H1 (cell line): ENCODE measurements at regions not wholly inside any gene's neighbourhood (a gene's known extent, or its start where the extent isn't known, plus 50 kb on each side); places are given as distances from the start of the nearest gene placed in this dataset.

Source experiments
- CTCF ChIA-PET: fragments of 300-600 bp; sonication (Branson Sonifier 250); formaldehyde crosslinking; loops from one replicate; lab custom pipeline; 2021; ENCODE audit not compliant: partially characterized antibody; lab: Charles Lee
- POLR2A ChIA-PET: fragments of 300-600 bp; sonication (Branson Sonifier 250); formaldehyde crosslinking; loops from one replicate; lab custom pipeline; 2021; ENCODE audit warnings: inconsistent platforms; ENCODE audit not compliant: partially characterized antibody; lab: Charles Lee
- DNase-seq, 2 experiments: peaks; one replicate each; pipeline versions ENCODE4 v3.0.0 to v3.0.0-alpha.2; 2010 to 2022; ENCODE audit warnings: low spot score in 2 of 2, low read depth in 1 of 2, mixed read lengths in 1 of 2
- FAIRE-seq: peaks from 2 replicates; lab custom pipeline; 2011; peaks lifted over from hg19 to GRCh38; lab: Jason Lieb, UNC
- H2AFZ ChIP-seq: 2 replicates; pipeline ENCODE4 v1.8.1; 2012; ENCODE audit warnings: low read length, inconsistent platforms
- H2AK5ac ChIP-seq: 2 replicates; pipeline ENCODE4 v1.6.1; 2013; ENCODE audit warnings: low read depth, low read length
- H2BK120ac ChIP-seq: replicated peaks from 2 replicates; pipeline ENCODE3; 2013; ENCODE audit warnings: low read depth, low read length, inconsistent platforms
- H2BK12ac ChIP-seq: 2 replicates; pipeline ENCODE4 v1.6.1; 2013; ENCODE audit warnings: low read depth, low read length
- H2BK15ac ChIP-seq: 2 replicates; pipeline ENCODE4 v1.6.1; 2013; ENCODE audit warnings: low read length
- H2BK20ac ChIP-seq: 2 replicates; pipeline ENCODE4 v1.6.1; 2013; ENCODE audit warnings: low read length
- H2BK5ac ChIP-seq: 2 replicates; pipeline ENCODE4 v1.6.1; 2013; ENCODE audit warnings: low read depth, low read length
- H3K14ac ChIP-seq: 2 replicates; pipeline ENCODE4 v1.6.1; 2013; ENCODE audit warnings: inconsistent platforms; ENCODE audit not compliant: insufficient read length
- H3K18ac ChIP-seq: 2 replicates; pipeline ENCODE4 v1.6.1; 2013; ENCODE audit warnings: low read length; ENCODE audit errors: extremely low read depth
- H3K23ac ChIP-seq: 2 replicates; pipeline ENCODE4 v1.6.1; 2013; ENCODE audit warnings: inconsistent platforms; ENCODE audit not compliant: insufficient read length
- H3K23me2 ChIP-seq: 2 replicates; pipeline ENCODE4 v1.6.1; 2013; ENCODE audit warnings: low read depth, low read length
- H3K27ac ChIP-seq: 2 replicates; pipeline ENCODE4 v1.6.1; 2011; ENCODE audit warnings: low read depth, low read length, inconsistent platforms
- H3K27me3 ChIP-seq, 4 experiments: replicated peaks in 1 of 4; 1 replicate in 1 of 4; 2 replicates in 3 of 4; pipeline versions ENCODE4 v1.6.1 to v1.8.1; 2011 to 2013; ENCODE audit warnings: low read length in 3 of 4, mild to moderate bottlenecking in 3 of 4, inconsistent platforms in 2 of 4, mixed read lengths in 2 of 4, moderate library complexity in 1 of 4; ENCODE audit not compliant: control insufficient read depth in 3 of 4, insufficient read depth in 3 of 4; ENCODE audit errors: extremely low read depth in 1 of 4
- H3K36me3 ChIP-seq, 4 experiments: 2 replicates each; pipeline versions ENCODE4 v1.6.1 to v1.8.1; 2011 to 2013; ENCODE audit warnings: mild to moderate bottlenecking in 4 of 4, low read length in 3 of 4, moderate library complexity in 2 of 4, control low read depth in 1 of 4, inconsistent platforms in 1 of 4; ENCODE audit not compliant: insufficient read depth in 4 of 4, control insufficient read depth in 2 of 4
- H3K4ac ChIP-seq: replicated peaks from 2 replicates; pipeline ENCODE3; 2013; ENCODE audit warnings: low read length, low read depth, mixed read lengths, inconsistent platforms; ENCODE audit not compliant: insufficient read length
- H3K4me1 ChIP-seq, 4 experiments: replicated peaks in 1 of 4; 1 replicate in 1 of 4; 2 replicates in 3 of 4; pipeline versions ENCODE4 v1.6.1 to v1.8.1; 2011 to 2013; ENCODE audit warnings: low read length in 3 of 4, inconsistent platforms in 2 of 4, mixed read lengths in 1 of 4; ENCODE audit not compliant: insufficient read depth in 4 of 4, control insufficient read depth in 3 of 4
- H3K4me2 ChIP-seq, 2 experiments: 2 replicates each; pipeline versions ENCODE4 v1.6.1 to v1.8.1; 2011 to 2013; ENCODE audit warnings: low read depth in 2 of 2, low read length in 2 of 2, control low read depth in 1 of 2, inconsistent platforms in 1 of 2, mild to moderate bottlenecking in 1 of 2; ENCODE audit not compliant: insufficient read depth in 1 of 2
- H3K4me3 ChIP-seq, 4 experiments: fragments of 200-600, 300-600 bp in 1 of 4; sonication (generic), shearing (Covaris generic), sonication (Bioruptor Twin) in 1 of 4; 2 replicates each; pipeline versions ENCODE4 v1.5.1 to v1.8.1; 2011 to 2016; ENCODE audit warnings: low read length in 4 of 4, low read depth in 3 of 4, control low read depth in 2 of 4, inconsistent platforms in 2 of 4, mild to moderate bottlenecking in 2 of 4, mixed read lengths in 1 of 4, moderate library complexity in 1 of 4; ENCODE audit not compliant: insufficient read depth in 2 of 4; ENCODE audit errors: extremely low read depth in 1 of 4
- H3K56ac ChIP-seq: replicated peaks from 2 replicates; pipeline ENCODE3; 2013; ENCODE audit warnings: low read depth, mild to moderate bottlenecking, mixed read lengths, low read length, inconsistent platforms; ENCODE audit not compliant: insufficient read length
- H3K79me1 ChIP-seq: 2 replicates; pipeline ENCODE4 v1.6.1; 2013; ENCODE audit warnings: low read depth, low read length, control low read depth
- H3K79me2 ChIP-seq, 2 experiments: 2 replicates each; pipeline versions ENCODE4 v1.6.1 to v1.8.1; 2012 to 2013; ENCODE audit warnings: low read length in 2 of 2, mild to moderate bottlenecking in 2 of 2, inconsistent platforms in 1 of 2; ENCODE audit not compliant: insufficient read depth in 2 of 2, control insufficient read depth in 1 of 2
- H3K9ac ChIP-seq, 4 experiments: replicated peaks in 1 of 4; 1 replicate in 1 of 4; 2 replicates in 3 of 4; pipeline versions ENCODE4 v1.6.1 to v1.8.1; 2011 to 2013; ENCODE audit warnings: low read depth in 3 of 4, low read length in 3 of 4, control low read depth in 2 of 4, mild to moderate bottlenecking in 2 of 4, moderate library complexity in 2 of 4, inconsistent platforms in 1 of 4; ENCODE audit errors: extremely low read depth in 1 of 4
- H3K9me3 ChIP-seq, 2 experiments: 2 replicates each; pipeline versions ENCODE4 v1.6.1 to v1.8.1; 2012 to 2013; ENCODE audit warnings: mild to moderate bottlenecking in 2 of 2, moderate library complexity in 2 of 2, control low read depth in 1 of 2, inconsistent platforms in 1 of 2, low read depth in 1 of 2, low read length in 1 of 2, mixed read lengths in 1 of 2; ENCODE audit not compliant: insufficient read depth in 2 of 2
- H4K20me1 ChIP-seq, 2 experiments: replicated peaks in 1 of 2; 2 replicates each; pipeline versions ENCODE3 to v1.8.1; 2011 to 2013; ENCODE audit warnings: inconsistent platforms in 2 of 2, low read length in 2 of 2, mild to moderate bottlenecking in 1 of 2; ENCODE audit not compliant: insufficient read depth in 2 of 2, control insufficient read depth in 1 of 2
- H4K5ac ChIP-seq: 2 replicates; pipeline ENCODE4 v1.6.1; 2013; ENCODE audit warnings: low read length, low read depth, mixed read lengths, inconsistent platforms; ENCODE audit not compliant: insufficient read length
- H4K8ac ChIP-seq: 2 replicates; pipeline ENCODE4 v1.8.0; 2013; ENCODE audit warnings: mild to moderate bottlenecking, moderate library complexity, low read length, inconsistent platforms; ENCODE audit not compliant: insufficient read depth; ENCODE audit errors: extremely low read depth
- H4K91ac ChIP-seq: replicated peaks from 2 replicates; pipeline ENCODE3; 2013; ENCODE audit warnings: low read length, mixed read lengths, inconsistent platforms; ENCODE audit not compliant: insufficient read length
- ASH2L ChIP-seq: fragments of 200-600, 300-600 bp; sonication (generic); IDR thresholded peaks from one replicate; pipeline ENCODE4 v1.7.1; 2017; ENCODE audit warnings: low read length
- CBX5 ChIP-seq: fragments of 300-800, 300-1000 bp; sonication (generic); IDR thresholded peaks from 2 replicates; pipeline ENCODE4 v1.7.1; 2016; ENCODE audit warnings: antibody characterized with exemption, low read length, low read depth
- GTF2F1 ChIP-seq: IDR thresholded peaks from 2 replicates; pipeline ENCODE4 v1.6.1; 2012; ENCODE audit warnings: low read depth, low read length, improper control_type of control experiment, borderline replicate concordance
- MAX ChIP-seq: IDR thresholded peaks from 2 replicates; pipeline ENCODE4 v1.6.1; 2012; ENCODE audit warnings: inconsistent platforms
- SAP30 ChIP-seq: fragments of 300-600 bp; sonication (generic); IDR thresholded peaks from 2 replicates; pipeline ENCODE4 v1.7.1; 2012; ENCODE audit warnings: low read length, moderate library complexity, mild to moderate bottlenecking, inconsistent platforms; ENCODE audit not compliant: insufficient read depth, insufficient replicate concordance
- SIN3A ChIP-seq, 2 experiments: IDR thresholded peaks in 1 of 2; conservative IDR thresholded peaks in 1 of 2; 2 replicates each; pipeline ENCODE4 v1.6.1; 2011 to 2012; ENCODE audit warnings: low read length in 2 of 2, improper control_type of control experiment in 1 of 2, low read depth in 1 of 2, mild to moderate bottlenecking in 1 of 2
- WGBS, 2 experiments: shearing (Covaris generic) in 1 of 2; methylation state at CpG; one replicate each; pipeline versions ENCODE4 v1.1.6 to v1.1.7; 2013 to 2015; ENCODE audit warnings: low lambda C conversion rate in 2 of 2, mixed read lengths in 2 of 2, inconsistent platforms in 1 of 2, low coverage in 1 of 2, missing lambda C conversion rate in 1 of 2; ENCODE audit not compliant: insufficient replicate concordance in 2 of 2, insufficient coverage in 1 of 2, insufficient read length in 1 of 2; ENCODE audit errors: extremely low coverage in 1 of 2, missing lambda C conversion rate in 1 of 2; 5-methylcytosine and 5-hydroxymethylcytosine counted together
- TF ChIP-seq, protein P1 (sequence below): IDR thresholded peaks from 2 replicates; pipeline ENCODE4 v1.6.1; 2011; ENCODE audit warnings: low read depth, mild to moderate bottlenecking, low read length; ENCODE audit not compliant: insufficient read depth
- TF ChIP-seq, protein P2 (sequence below), 3 experiments: IDR thresholded peaks; 1 replicate in 2 of 3; 2 replicates in 1 of 3; pipeline versions ENCODE4 v1.5.1 to v1.6.1; 2011; ENCODE audit warnings: low read length in 3 of 3, mild to moderate bottlenecking in 3 of 3, inconsistent platforms in 2 of 3, low read depth in 1 of 3, moderate library complexity in 1 of 3; ENCODE audit not compliant: insufficient read depth in 1 of 3; ENCODE audit errors: control extremely low read depth in 1 of 3

GRCh38 chr20:47970282-47970903 is 185.1 kb upstream of the SULF2 start:
- no peaks in the 10 kb centered on the region; the same call in 1 of the 2 replicates for H3K23me2 ChIP-seq
- no peak overlapping the region for H3K4me2 ChIP-seq
- H3K36me3 ChIP-seq, result no peaks in the 10 kb centered on the region
- H2BK5ac ChIP-seq, result peak overlapping the region; percentile 48; the same call in 1 of the 2 replicates
- H2AFZ ChIP-seq, result no peak overlapping the region
- H3K4me1 ChIP-seq, result peaks cover 7 to 18% (median 11%) of the 10 kb centered on the region in 4 experiments
- no peaks in the 10 kb centered on the region for H3K79me2 ChIP-seq
- DNase-seq (no peak), FAIRE-seq (no peak)
- no peak overlapping the region for H3K23ac ChIP-seq
- H3K18ac ChIP-seq, result no peak overlapping the region; the same call in none of the 2 replicates
- CTCF ChIA-PET, result interaction anchor here (1.0 to 1.8 kb wide), 5 partner anchors 13 to 650 kb away, joined by 3 to 4 read pairs (median 4); no protein-coding TSS in a partner anchor
- no peak overlapping the region for H3K9ac ChIP-seq
- peak overlapping the region; percentile 95; the same call in 1 of the 2 replicates for H2AK5ac ChIP-seq
- H4K5ac ChIP-seq, result no peak overlapping the region
- no peak overlapping the region for H3K4me3 ChIP-seq
- H2BK120ac ChIP-seq, result peak overlapping the region; percentile 90
- H3K9me3 ChIP-seq, result no peaks in the 10 kb centered on the region
- peak overlapping the region; percentile 60 for H3K4ac ChIP-seq
- H4K91ac ChIP-seq, result peak overlapping the region; percentile 82
- peak overlapping the region; percentile 88; the same call in 1 of the 2 replicates for H2BK15ac ChIP-seq
- 90% methylated on average over 8 of the region's 8 CpGs; no CpG with 5 or more reads in 1 of the 2 experiments for WGBS, 2 experiments
- H4K8ac ChIP-seq, result no peak overlapping the region
- no peak overlapping the region for H3K27ac ChIP-seq
- H3K14ac ChIP-seq, result no peak overlapping the region
- POLR2A ChIA-PET, result no interaction called here
- no peaks in the 10 kb centered on the region for H3K79me1 ChIP-seq
- peak overlapping the region; percentile 86; the same call in 1 of the 2 replicates for H2BK20ac ChIP-seq
- no peak overlapping the region for H3K56ac ChIP-seq
- no peaks in the 10 kb centered on the region for H3K27me3 ChIP-seq
- peak overlapping the region; percentile 99; the same call in 1 of the 2 replicates for H2BK12ac ChIP-seq
- no peaks in the 10 kb centered on the region for H4K20me1 ChIP-seq
- TF ChIP-seq ASH2L (no peak), SIN3A (conservative IDR thresholded peaks at IDR 0.05 in 1 of 2, IDR thresholded peaks at IDR 0.05 in 1 of 2; ENCODE audit: low read depth in 1 of 2, low read length in 2 of 2) (no peak), MAX (no peak), SAP30 (no peak), GTF2F1 (no peak), CBX5 (no peak)
- TF ChIP-seq, protein P1, sequence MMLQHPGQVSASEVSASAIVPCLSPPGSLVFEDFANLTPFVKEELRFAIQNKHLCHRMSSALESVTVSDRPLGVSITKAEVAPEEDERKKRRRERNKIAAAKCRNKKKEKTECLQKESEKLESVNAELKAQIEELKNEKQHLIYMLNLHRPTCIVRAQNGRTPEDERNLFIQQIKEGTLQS, result no peak
- TF ChIP-seq, protein P2, sequence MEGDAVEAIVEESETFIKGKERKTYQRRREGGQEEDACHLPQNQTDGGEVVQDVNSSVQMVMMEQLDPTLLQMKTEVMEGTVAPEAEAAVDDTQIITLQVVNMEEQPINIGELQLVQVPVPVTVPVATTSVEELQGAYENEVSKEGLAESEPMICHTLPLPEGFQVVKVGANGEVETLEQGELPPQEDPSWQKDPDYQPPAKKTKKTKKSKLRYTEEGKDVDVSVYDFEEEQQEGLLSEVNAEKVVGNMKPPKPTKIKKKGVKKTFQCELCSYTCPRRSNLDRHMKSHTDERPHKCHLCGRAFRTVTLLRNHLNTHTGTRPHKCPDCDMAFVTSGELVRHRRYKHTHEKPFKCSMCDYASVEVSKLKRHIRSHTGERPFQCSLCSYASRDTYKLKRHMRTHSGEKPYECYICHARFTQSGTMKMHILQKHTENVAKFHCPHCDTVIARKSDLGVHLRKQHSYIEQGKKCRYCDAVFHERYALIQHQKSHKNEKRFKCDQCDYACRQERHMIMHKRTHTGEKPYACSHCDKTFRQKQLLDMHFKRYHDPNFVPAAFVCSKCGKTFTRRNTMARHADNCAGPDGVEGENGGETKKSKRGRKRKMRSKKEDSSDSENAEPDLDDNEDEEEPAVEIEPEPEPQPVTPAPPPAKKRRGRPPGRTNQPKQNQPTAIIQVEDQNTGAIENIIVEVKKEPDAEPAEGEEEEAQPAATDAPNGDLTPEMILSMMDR (IDR thresholded peaks at IDR 0.05; ENCODE audit: control extremely low read depth in 1 of 3, insufficient read depth in 1 of 3, low read depth in 1 of 3, low read length in 3 of 3), result no peak
